LNCaP clone FGC (cell line): ENCODE measurements at regions not wholly inside any gene's neighbourhood (a gene's known extent, or its start where the extent isn't known, plus 50 kb on each side); places are given as distances from the start of the nearest gene placed in this dataset.

Experiments used
- DNase-seq: peaks from one replicate; pipeline ENCODE4 v3.0.0-alpha.2; 2011; ENCODE audit warnings: low read depth
- H3K4me3 ChIP-seq: 2 replicates; pipeline ENCODE4 v1.5.1; 2011; ENCODE audit warnings: mild to moderate bottlenecking, low read depth, low read length, control low read depth
- TF ChIP-seq, protein P1 (sequence below): IDR thresholded peaks from 2 replicates; pipeline ENCODE4 v1.5.1; 2012; ENCODE audit warnings: mild to moderate bottlenecking; ENCODE audit not compliant: control insufficient read depth, insufficient read depth; ENCODE audit errors: extremely low read depth

DNA sequence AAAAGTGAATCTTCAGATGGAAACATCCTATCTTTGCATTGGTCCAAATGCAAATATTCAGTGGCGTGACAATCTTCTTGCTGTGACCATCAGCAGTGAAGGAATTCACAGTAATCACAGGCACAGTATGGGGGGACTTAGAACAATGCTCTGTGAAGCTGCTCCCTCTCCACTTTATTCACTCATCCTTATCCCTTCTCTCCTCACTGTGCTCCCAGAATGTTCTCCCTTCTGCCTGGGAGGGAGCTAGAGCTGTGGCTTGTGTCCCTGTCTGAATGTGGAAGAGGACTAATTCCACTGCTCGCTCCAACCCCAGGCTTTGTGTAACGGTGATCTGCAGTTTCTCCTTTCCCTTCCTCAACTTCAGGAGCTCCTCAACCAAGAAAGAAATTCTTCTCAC, 243.7 kb downstream of the ALDH8A1 start:
- no peak overlapping the region for H3K4me3 ChIP-seq
- TF ChIP-seq, protein P1, sequence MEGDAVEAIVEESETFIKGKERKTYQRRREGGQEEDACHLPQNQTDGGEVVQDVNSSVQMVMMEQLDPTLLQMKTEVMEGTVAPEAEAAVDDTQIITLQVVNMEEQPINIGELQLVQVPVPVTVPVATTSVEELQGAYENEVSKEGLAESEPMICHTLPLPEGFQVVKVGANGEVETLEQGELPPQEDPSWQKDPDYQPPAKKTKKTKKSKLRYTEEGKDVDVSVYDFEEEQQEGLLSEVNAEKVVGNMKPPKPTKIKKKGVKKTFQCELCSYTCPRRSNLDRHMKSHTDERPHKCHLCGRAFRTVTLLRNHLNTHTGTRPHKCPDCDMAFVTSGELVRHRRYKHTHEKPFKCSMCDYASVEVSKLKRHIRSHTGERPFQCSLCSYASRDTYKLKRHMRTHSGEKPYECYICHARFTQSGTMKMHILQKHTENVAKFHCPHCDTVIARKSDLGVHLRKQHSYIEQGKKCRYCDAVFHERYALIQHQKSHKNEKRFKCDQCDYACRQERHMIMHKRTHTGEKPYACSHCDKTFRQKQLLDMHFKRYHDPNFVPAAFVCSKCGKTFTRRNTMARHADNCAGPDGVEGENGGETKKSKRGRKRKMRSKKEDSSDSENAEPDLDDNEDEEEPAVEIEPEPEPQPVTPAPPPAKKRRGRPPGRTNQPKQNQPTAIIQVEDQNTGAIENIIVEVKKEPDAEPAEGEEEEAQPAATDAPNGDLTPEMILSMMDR = no peak
- no peak for DNase-seq

DNA sequence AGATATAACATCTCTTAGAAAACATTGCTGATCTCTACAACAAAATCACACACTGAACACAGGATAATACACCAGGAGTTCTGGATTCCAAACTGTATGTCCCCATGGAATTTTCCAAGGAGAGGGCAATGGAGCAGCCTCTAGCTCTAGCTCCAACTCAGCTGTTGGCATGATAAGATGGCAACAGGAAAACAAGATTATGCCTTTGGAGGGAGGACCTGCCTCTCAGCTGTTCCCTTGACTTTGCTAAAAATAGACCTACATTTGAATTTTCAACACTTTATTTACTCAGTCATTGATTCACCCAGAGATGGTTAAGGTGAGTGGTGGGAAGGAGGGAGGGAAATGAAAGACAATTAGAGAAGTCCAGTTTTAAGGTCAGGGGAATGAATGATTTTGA, 246.7 kb downstream of the ALDH8A1 start:
- DNase-seq = no peak
- H3K4me3 ChIP-seq = no peak overlapping the region
- TF ChIP-seq, protein P1 = no peak

DNA sequence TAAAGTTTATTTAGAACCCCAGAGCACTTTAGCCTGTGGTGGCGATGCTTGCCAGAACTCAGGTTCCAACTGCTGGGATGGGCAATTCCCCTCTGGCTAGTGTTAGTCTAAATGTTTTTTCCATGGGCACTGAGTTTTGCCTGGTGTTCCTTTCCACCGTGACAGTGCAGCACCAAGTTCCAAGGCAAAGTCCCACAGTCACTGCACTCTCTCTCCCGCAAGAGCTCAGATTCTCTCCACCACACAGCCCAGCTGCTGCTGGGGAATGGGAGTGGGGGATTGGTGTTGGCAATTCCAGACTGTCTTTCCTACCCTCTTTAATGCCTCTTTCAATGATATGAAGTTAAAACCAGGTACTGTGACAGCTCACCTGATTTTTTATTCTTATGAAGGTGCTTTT, 247.6 kb downstream of the ALDH8A1 start:
- no peak for DNase-seq
- H3K4me3 ChIP-seq = no peak overlapping the region
- TF ChIP-seq, protein P1 = no peak

DNA sequence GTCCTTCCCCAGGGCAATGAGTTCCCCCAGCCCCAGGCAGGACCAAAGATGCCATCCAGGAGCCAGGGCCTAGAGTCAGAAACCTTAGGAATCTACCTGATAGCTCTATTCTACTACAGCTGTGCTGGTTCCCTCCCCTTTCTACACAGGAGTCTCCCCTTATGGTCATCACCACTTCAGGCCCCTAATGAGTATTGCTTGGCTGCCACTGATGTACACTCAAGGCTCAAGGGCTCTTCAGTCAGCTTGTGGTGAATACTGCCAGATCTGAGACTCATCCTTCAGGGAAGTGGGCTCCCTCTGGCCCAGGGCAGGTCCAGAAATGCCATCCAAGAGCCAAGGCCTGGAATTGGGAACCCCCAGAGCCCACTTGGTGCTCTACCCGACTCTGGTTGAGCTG, 248.6 kb downstream of the ALDH8A1 start:
- no peak for DNase-seq
- no peak overlapping the region for H3K4me3 ChIP-seq
- TF ChIP-seq, protein P1 = no peak

DNA sequence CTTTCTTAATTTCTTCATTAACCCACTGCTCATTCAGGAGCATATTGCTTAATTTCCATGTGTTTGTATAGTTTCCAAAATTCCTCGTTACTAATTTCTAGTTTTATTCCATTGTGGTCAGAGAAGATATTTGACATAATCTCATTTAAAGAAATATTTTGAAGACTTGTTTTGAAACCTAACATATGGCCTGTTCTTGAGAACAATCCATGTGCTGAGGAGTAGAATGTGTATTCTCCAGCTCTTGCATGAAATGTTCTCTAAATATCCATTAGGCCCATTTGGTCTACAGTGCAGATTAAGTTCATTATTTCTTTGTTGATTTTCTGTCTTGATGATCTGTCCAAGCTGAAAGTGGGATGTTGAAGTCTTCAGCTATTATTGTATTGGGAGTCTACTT, 251.7 kb downstream of the ALDH8A1 start:
- no peak for DNase-seq
- TF ChIP-seq, protein P1 = no peak
- no peak overlapping the region for H3K4me3 ChIP-seq

DNA sequence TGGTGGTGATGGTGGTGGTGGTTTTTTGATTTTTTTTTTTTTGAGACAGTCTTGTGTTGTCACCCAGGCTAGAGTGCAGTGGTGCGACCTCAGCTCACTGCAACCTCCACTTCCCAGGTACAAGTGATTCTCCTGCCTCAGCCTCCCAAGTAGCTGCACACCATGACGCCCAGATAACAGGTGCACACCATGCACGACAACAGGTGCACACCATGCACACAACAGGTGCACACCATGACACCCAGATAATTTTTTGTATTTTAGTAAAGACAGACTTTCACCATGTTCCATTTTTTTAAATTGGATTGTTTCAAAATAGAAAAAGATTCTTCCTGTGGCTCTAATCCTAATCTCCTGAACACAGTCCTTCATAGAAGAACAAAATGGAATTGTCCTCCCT, 257.9 kb downstream of the ALDH8A1 start:
- no peak for DNase-seq
- TF ChIP-seq, protein P1 = no peak
- H3K4me3 ChIP-seq = no peak overlapping the region

DNA sequence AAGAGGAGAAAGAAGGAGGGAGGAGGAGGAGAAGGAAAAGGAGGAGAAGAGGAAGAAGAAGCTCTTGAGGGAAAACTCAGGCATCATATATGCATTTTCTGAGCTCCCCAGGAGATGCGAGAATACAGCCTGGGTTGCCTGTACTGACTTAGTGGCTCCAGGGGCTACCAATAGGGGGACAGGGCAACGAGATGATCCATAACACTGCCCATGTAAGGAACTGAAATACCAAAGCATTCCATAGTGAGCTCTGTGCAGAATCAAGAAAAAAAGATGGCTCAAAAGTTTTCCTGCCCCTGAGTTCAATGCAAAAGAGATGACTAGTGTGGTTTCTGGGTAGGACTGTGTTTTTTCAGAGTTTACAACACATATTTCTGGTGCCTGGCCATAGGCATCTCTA, 258.7 kb downstream of the ALDH8A1 start:
- DNase-seq = no peak
- TF ChIP-seq, protein P1 = no peak
- no peak overlapping the region for H3K4me3 ChIP-seq
